ENCODE measurements at regions not wholly inside any gene's neighbourhood (a gene's known extent, or its start where the extent isn't known, plus 50 kb on each side); places are given as distances from the start of the nearest gene placed in this dataset.
"Not testable (repeated sequence)": the region's sequence is repeated elsewhere in the genome, so short reads cannot be mapped to it uniquely, and the experiment has no call there.

DNA sequence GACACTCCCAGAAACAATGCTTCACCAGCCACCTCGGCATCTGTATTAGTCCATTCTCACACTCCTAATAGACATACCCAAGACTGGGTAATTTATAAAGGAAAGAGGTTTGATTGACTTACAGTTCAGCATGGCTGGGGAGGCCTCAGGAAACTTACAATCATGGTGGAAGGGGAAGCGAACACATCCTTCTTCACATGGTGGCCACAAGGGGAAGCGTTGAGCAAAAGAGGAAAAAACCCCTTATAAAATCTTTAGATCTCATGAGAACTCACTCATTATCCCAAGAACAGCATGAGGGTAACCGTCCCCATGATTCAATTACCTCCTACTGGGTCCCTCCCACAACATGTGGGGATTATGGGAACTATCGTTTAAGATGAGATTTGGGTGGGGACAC, 140.9 kb downstream of the LIG4 start:
- H3K4me3 ChIP-seq; H3K27ac ChIP-seq; H3K27me3 ChIP-seq; intact Hi-C loops (cut with DNase I); ATAC-seq; H3K4me1 ChIP-seq; H3K36me3 ChIP-seq; DNase-seq: not testable (repeated sequence)
- peaks cover 0 to 23% (median 0%) of the 10 kb centered on the region in 12 donors for H3K9me3 ChIP-seq
- TF ChIP-seq, protein P1, sequence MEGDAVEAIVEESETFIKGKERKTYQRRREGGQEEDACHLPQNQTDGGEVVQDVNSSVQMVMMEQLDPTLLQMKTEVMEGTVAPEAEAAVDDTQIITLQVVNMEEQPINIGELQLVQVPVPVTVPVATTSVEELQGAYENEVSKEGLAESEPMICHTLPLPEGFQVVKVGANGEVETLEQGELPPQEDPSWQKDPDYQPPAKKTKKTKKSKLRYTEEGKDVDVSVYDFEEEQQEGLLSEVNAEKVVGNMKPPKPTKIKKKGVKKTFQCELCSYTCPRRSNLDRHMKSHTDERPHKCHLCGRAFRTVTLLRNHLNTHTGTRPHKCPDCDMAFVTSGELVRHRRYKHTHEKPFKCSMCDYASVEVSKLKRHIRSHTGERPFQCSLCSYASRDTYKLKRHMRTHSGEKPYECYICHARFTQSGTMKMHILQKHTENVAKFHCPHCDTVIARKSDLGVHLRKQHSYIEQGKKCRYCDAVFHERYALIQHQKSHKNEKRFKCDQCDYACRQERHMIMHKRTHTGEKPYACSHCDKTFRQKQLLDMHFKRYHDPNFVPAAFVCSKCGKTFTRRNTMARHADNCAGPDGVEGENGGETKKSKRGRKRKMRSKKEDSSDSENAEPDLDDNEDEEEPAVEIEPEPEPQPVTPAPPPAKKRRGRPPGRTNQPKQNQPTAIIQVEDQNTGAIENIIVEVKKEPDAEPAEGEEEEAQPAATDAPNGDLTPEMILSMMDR (IDR thresholded peaks at IDR 0.05) = peak in 2 of 12 donors; percentile 9 to 15
- WGBS, 4 donors = 64 to 94% (median 67%) methylated on average over 5 of the region's 5 CpGs

DNA sequence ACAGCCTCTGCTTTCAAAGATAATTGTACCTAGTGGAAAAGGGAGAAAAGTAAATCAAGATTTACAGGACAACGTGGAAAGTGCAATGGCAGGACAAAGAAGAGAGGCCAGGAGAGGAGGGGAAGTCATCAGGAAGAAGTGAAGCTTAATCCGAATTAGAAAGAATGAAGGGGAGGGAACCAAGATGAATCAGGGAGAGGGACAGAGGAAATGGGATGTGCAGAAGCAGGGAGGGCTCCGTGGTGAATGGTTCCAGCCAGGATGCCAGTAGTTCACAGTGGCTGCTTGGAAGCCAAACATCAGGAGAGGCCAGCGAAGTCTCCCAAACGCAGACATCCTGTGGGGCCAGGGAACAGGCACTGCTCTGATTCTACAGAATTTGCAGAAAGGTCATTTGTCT, 144.4 kb downstream of the LIG4 start:
- DNase-seq = no peak
- TF ChIP-seq, protein P1 (IDR thresholded peaks at IDR 0.05) = no peak
- no peak for TF ChIP-seq POLR2A (IDR thresholded peaks at IDR 0.05)
- intact Hi-C loops (cut with DNase I) = no loop called here
- H3K36me3 ChIP-seq = no peaks in the 10 kb centered on the region
- no peak overlapping the region for H3K27ac ChIP-seq
- peaks cover 0 to 12% (median 0%) of the 10 kb centered on the region in 12 donors for H3K9me3 ChIP-seq
- H3K27me3 ChIP-seq = no peaks in the 10 kb centered on the region
- ATAC-seq = no peak
- no peak overlapping the region for H3K4me3 ChIP-seq
- 48 to 64% (median 51%) methylated on average over 5 of the region's 5 CpGs for WGBS, 4 donors
- no peaks in the 10 kb centered on the region for H3K4me1 ChIP-seq

DNA sequence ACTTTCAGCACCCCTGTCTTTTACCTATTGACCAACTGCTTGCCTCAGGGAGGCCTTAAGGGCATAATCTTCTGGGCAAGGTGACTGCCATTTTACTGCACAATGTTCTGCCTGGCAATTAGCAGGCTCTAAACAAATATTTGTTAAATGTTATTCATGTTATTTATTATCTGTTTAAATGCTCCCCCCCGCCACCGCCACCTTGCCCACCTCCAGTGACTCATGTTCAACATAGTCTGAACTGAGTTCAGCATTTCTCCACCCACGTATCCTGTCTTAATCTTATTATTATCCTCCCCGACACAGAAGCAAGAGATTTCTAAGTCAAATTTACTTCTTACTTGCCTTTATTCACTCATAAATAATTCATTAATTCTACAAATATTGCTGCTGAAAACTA, 144.8 kb downstream of the LIG4 start:
- WGBS, 4 donors = 74 to 83% (median 83%) methylated on average over 4 of the region's 4 CpGs
- no peak for ATAC-seq

DNA sequence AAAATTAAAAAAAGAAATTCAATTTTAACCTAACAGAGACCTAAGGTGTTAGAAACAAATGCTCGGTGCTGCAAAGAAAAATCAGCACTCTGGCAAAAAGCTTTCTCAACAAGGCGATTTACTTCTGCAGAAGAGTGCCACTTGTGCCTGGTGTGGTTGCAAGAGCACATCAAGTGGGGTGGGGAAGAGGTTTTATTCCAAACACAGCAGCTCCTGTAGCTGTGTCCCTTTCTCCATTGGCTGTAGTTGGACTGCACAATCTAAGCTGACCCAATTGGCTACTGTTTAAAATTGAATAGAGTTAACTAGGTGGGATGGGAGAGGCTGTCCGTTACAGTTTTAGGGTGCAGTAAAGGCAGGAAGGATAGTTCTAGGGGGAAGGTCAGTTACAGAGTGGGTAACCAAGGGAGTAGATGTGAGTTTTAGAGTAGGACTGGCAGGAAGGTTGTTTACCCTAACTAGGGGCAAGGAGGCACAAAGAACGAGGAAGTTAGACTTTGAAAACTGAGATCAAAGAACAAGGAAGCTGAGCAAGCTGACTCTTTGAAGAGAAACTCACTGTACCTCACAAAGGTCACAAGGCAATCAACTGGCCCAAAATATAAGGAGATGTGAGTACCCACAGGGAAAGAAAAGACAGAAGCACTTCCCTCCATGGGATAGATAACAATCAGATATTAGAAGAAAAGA, 145.7 kb downstream of the LIG4 start:
- H3K9me3 ChIP-seq = peaks cover 0 to 12% (median 0%) of the 10 kb centered on the region in 12 donors
- ATAC-seq = no peak
- H3K4me1 ChIP-seq = no peaks in the 10 kb centered on the region
- H3K36me3 ChIP-seq = no peaks in the 10 kb centered on the region
- DNase-seq = no peak
- H3K27ac ChIP-seq = no peak overlapping the region
- whole genome bisulfite sequencing, 4 donors = 64 to 69% (median 66%) methylated on average over 4 of the region's 4 CpGs
- no peaks in the 10 kb centered on the region for H3K27me3 ChIP-seq
- no peak for TF ChIP-seq POLR2A (IDR thresholded peaks at IDR 0.05)
- TF ChIP-seq, protein P1 (IDR thresholded peaks at IDR 0.05) = no peak
- H3K4me3 ChIP-seq = no peak overlapping the region
- intact Hi-C loops (cut with DNase I) = no loop called here

More for the DNA sequence above, 144.8 kb downstream of the LIG4 start:
- TF ChIP-seq, protein P1 (IDR thresholded peaks at IDR 0.05) = no peak
- no peak for TF ChIP-seq POLR2A (IDR thresholded peaks at IDR 0.05)
- no peak for DNase-seq
- intact Hi-C loops (cut with DNase I) = no loop called here
- no peak overlapping the region for H3K4me3 ChIP-seq
- no peaks in the 10 kb centered on the region for H3K36me3 ChIP-seq
- peaks cover 0 to 12% (median 0%) of the 10 kb centered on the region in 12 donors for H3K9me3 ChIP-seq
- no peaks in the 10 kb centered on the region for H3K4me1 ChIP-seq
- no peak overlapping the region for H3K27ac ChIP-seq
- H3K27me3 ChIP-seq = no peaks in the 10 kb centered on the region

DNA sequence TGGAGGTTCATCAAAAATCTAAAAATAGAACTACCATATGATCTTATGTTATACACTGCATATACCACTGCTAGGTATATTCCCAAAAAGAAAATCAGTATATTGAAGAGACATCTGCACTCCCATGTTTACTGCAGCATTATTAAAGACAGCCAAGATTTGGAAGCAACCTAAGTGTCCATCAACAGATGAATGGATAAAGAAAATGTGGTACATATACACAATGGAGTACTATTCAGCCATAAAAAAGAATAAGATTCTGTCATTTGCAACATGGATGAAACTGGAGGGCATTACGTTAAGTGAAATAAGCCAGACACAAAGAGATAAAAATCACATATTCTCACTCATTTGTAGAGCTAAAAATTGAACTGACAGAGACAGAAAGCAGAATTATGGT, 151.0 kb downstream of the LIG4 start:
- ATAC-seq; H3K27ac ChIP-seq; H3K36me3 ChIP-seq; DNase-seq; intact Hi-C loops (cut with DNase I); H3K27me3 ChIP-seq; H3K4me3 ChIP-seq; H3K4me1 ChIP-seq: not testable (repeated sequence)
- 25 to 49% (median 37%) methylated on average over 1 of the region's 1 CpG for WGBS, 4 donors
- H3K9me3 ChIP-seq = peaks cover 0 to 24% (median 5%) of the 10 kb centered on the region in 12 donors
